Testis (tissue), 2 donors: ENCODE measurements at regions not wholly inside any gene's neighbourhood (a gene's known extent, or its start where the extent isn't known, plus 50 kb on each side); places are given as distances from the start of the nearest gene placed in this dataset.

Source experiments
- DNase-seq: peaks from one replicate; pipeline ENCODE4 v3.0.0-alpha.2; 2019
- H3K27ac ChIP-seq, 2 donors: fragments of 200-600 bp; sonication (generic); one replicate each; pipeline ENCODE4 v1.5.1; 2019
- H3K27me3 ChIP-seq: fragments of 200-600 bp; sonication (generic); one replicate; pipeline ENCODE4 v1.5.1; 2019
- H3K36me3 ChIP-seq: fragments of 200-600 bp; sonication (generic); one replicate; pipeline ENCODE4 v1.5.1; 2017; ENCODE audit warnings: low read depth; ENCODE audit errors: missing control alignments
- H3K4me1 ChIP-seq: fragments of 200-600 bp; sonication (generic); one replicate; pipeline ENCODE4 v1.5.1; 2019
- H3K4me3 ChIP-seq, 2 donors: fragments of 200-600 bp; sonication (generic); one replicate each; pipeline ENCODE4 v1.5.1; 2017 to 2019
- H3K9me3 ChIP-seq: fragments of 200-600 bp; sonication (generic); one replicate; pipeline ENCODE4 v1.5.1; 2017
- CTCF ChIP-seq, 3 experiments: fragments of 450-650 bp in 2 of 3; fragments of 200-600 bp in 1 of 3; sonication (generic) in 1 of 3; IDR thresholded peaks; one replicate each; pipeline ENCODE4 v1.5.1; 2016 to 2019; ENCODE audit warnings: antibody characterized with exemption in 3 of 3, mild to moderate bottlenecking in 2 of 3, moderate library complexity in 1 of 3
- POLR2A ChIP-seq: fragments of 450-650 bp; IDR thresholded peaks from one replicate; pipeline ENCODE4 v1.6.1; 2017; ENCODE audit warnings: antibody characterized with exemption, mild to moderate bottlenecking, moderate library complexity
- WGBS, 2 donors: methylation state at CpG; one replicate each; pipeline ENCODE4 v1.1.5; 2018; 5-methylcytosine and 5-hydroxymethylcytosine counted together
- intact Hi-C: fragments of 100-400 bp; cut with DNase I; formaldehyde crosslinking; loops from one replicate; pipeline ENCODE4 v1.15.1; 2023; ENCODE audit warnings: low total_unique reads

GRCh38 chr3:110567029-110567428 lies 504.6 kb upstream of the NECTIN3 start:
- TF ChIP-seq CTCF (IDR thresholded peaks at IDR 0.05) (no peak), POLR2A (no peak)
- intact Hi-C loops = no loop called here

GRCh38 chr3:110568246-110568645 lies 503.4 kb upstream of the NECTIN3 start:
- no peaks in the 10 kb centered on the region for H3K9me3 ChIP-seq
- H3K4me1 ChIP-seq = no peaks in the 10 kb centered on the region
- no peaks in the 10 kb centered on the region for H3K36me3 ChIP-seq
- TF ChIP-seq POLR2A (no peak), CTCF (IDR thresholded peaks at IDR 0.05) (no peak)
- no peaks in the 10 kb centered on the region for H3K27me3 ChIP-seq
- H3K27ac ChIP-seq = no peak overlapping the region
- no peak for DNase-seq
- 54 to 73% methylated on average over 2 of the region's 2 CpGs for WGBS, 2 donors
- no peak overlapping the region for H3K4me3 ChIP-seq
- intact Hi-C loops = no loop called here

More at GRCh38 chr3:110567029-110567428, 504.6 kb upstream of the NECTIN3 start:
- no peaks in the 10 kb centered on the region for H3K4me1 ChIP-seq
- DNase-seq = no peak
- WGBS, 2 donors = 87 to 95% methylated on average over 2 of the region's 2 CpGs
- no peak overlapping the region for H3K27ac ChIP-seq
- H3K9me3 ChIP-seq = no peaks in the 10 kb centered on the region
- no peaks in the 10 kb centered on the region for H3K27me3 ChIP-seq
- no peaks in the 10 kb centered on the region for H3K36me3 ChIP-seq
- no peak overlapping the region for H3K4me3 ChIP-seq

- intact Hi-C loops = no loop called here
- H3K27me3 ChIP-seq = no peaks in the 10 kb centered on the region
- no peaks in the 10 kb centered on the region for H3K36me3 ChIP-seq
- no peaks in the 10 kb centered on the region for H3K9me3 ChIP-seq
- no peak for TF ChIP-seq CTCF (IDR thresholded peaks at IDR 0.05)
- TF ChIP-seq POLR2A = no peak
- H3K4me1 ChIP-seq = no peaks in the 10 kb centered on the region
- 88 to 92% methylated on average over 2 of the region's 2 CpGs for WGBS, 2 donors
- no peak overlapping the region for H3K4me3 ChIP-seq
- no peak overlapping the region for H3K27ac ChIP-seq
- DNase-seq = no peak
These were observed 502.5 kb upstream of the NECTIN3 start for GRCh38 chr3:110569073-110569472.

- H3K27me3 ChIP-seq = no peaks in the 10 kb centered on the region
- TF ChIP-seq CTCF (IDR thresholded peaks at IDR 0.05) = no peak
- no peak for TF ChIP-seq POLR2A
- intact Hi-C loops = no loop called here
- WGBS, 2 donors = 68 to 80% methylated on average over 3 of the region's 3 CpGs
- no peak for DNase-seq
- no peaks in the 10 kb centered on the region for H3K36me3 ChIP-seq
- no peaks in the 10 kb centered on the region for H3K9me3 ChIP-seq
- H3K27ac ChIP-seq = no peak overlapping the region
- H3K4me3 ChIP-seq = no peak overlapping the region
- no peaks in the 10 kb centered on the region for H3K4me1 ChIP-seq
These were observed 495.9 kb upstream of the NECTIN3 start for GRCh38 chr3:110575702-110576101.

- Histone ChIP-seq H3K9me3 (no peaks in the 10 kb centered on the region), H3K4me3 (no peak overlapping the region), H3K4me1 (no peaks in the 10 kb centered on the region), H3K27ac (no peak overlapping the region), H3K36me3 (no peaks in the 10 kb centered on the region), H3K27me3 (no peaks in the 10 kb centered on the region)
- WGBS, 2 donors = 62 to 70% methylated on average over 3 of the region's 3 CpGs
- DNase-seq = no peak
- no peak for TF ChIP-seq POLR2A
- TF ChIP-seq CTCF (IDR thresholded peaks at IDR 0.05) = no peak
- intact Hi-C loops = no loop called here
These were observed 494.7 kb upstream of the NECTIN3 start for GRCh38 chr3:110576960-110577359.
